HEK293 (cell line): ENCODE measurements at regions not wholly inside any gene's neighbourhood (a gene's known extent, or its start where the extent isn't known, plus 50 kb on each side); places are given as distances from the start of the nearest gene placed in this dataset.

Source experiments
- CTCF ChIP-seq: fragments of 450-650 bp; formaldehyde crosslinking; IDR thresholded peaks from 2 replicates; pipeline ENCODE4 v1.5.1; 2016; ENCODE audit warnings: missing biosample characterization, missing genetic modification characterization
- SCRT1 ChIP-seq: fragments of 450-650 bp; formaldehyde crosslinking; IDR thresholded peaks from 2 replicates; pipeline ENCODE4 v1.5.1; 2016; ENCODE audit warnings: missing biosample characterization, missing genetic modification characterization, borderline replicate concordance
- SETDB1 ChIP-seq: IDR thresholded peaks from one replicate; pipeline ENCODE4 v1.6.1; 2017; ENCODE audit warnings: mild to moderate bottlenecking, low read length, moderate library complexity, mixed read lengths; ENCODE audit not compliant: insufficient read length
- ZNF133 ChIP-seq: fragments of 450-650 bp; formaldehyde crosslinking; IDR thresholded peaks from 2 replicates; pipeline ENCODE4 v1.5.1; 2016; ENCODE audit warnings: missing biosample characterization, missing genetic modification characterization
- ZNF202 ChIP-seq: fragments of 450-650 bp; formaldehyde crosslinking; IDR thresholded peaks from 2 replicates; pipeline ENCODE4 v1.5.1; 2016; ENCODE audit warnings: missing biosample characterization, missing genetic modification characterization, borderline replicate concordance
- ZNF324 ChIP-seq: fragments of 450-650 bp; formaldehyde crosslinking; IDR thresholded peaks from 2 replicates; pipeline ENCODE4 v1.5.1; 2016; ENCODE audit warnings: missing biosample characterization, missing genetic modification characterization
- ZNF391 ChIP-seq: fragments of 450-650 bp; formaldehyde crosslinking; IDR thresholded peaks from 2 replicates; pipeline ENCODE4 v1.5.1; 2016; ENCODE audit warnings: low read depth, missing biosample characterization, missing genetic modification characterization, borderline replicate concordance
- ZNF704 ChIP-seq: fragments of 450-650 bp; formaldehyde crosslinking; IDR thresholded peaks from 2 replicates; pipeline ENCODE4 v1.5.1; 2016; ENCODE audit warnings: missing biosample characterization, missing genetic modification characterization
- ZNF707 ChIP-seq: fragments of 450-650 bp; formaldehyde crosslinking; IDR thresholded peaks from 2 replicates; pipeline ENCODE4 v1.5.1; 2016; ENCODE audit warnings: missing biosample characterization, missing genetic modification characterization

- TF ChIP-seq ZNF202 (tag by site-specific recombination) (no peak), ZNF391 (tag by site-specific recombination) (no peak), SETDB1 (no peak), ZNF133 (tag by site-specific recombination) (no peak), SCRT1 (no peak), CTCF (no peak), ZNF707 (tag by site-specific recombination) (no peak), ZNF324 (tag by site-specific recombination) (no peak), ZNF704 (no peak)
These were observed 96.4 kb upstream of the P3H2 start for GRCh38 chr3:190217081-190217480.
